ENCODE measurements at regions not wholly inside any gene's neighbourhood (a gene's known extent, or its start where the extent isn't known, plus 50 kb on each side); places are given as distances from the start of the nearest gene placed in this dataset.
"Not testable (repeated sequence)": the region's sequence is repeated elsewhere in the genome, so short reads cannot be mapped to it uniquely, and the experiment has no call there.

DNA sequence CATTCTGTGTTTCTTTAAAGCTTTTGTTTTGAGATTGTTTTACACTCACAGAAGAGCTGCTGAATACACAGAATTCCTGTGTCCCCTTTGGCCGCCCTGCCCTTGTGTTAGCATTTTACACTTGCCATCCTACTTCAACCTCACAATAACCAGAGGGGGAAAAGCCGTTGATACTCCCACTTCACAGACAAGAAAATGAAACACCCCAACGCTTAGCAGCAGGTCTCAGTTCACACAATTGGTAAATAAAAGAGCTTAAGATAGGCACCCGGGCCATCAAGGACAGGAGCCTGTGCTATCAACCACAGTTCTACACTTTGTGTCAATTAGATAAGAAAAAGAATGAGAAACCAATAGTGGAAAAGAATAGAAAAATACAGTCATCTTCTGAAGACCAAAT, 178.0 kb downstream of the SYK start:
- DNase-seq (ENCODE audit: low read depth, low spot score): no peak

- DNase-seq (ENCODE audit: low read depth, low spot score): no peak
Observed at GRCh38 chr9:90981726-90982125, 180.1 kb downstream of the SYK start.

DNA sequence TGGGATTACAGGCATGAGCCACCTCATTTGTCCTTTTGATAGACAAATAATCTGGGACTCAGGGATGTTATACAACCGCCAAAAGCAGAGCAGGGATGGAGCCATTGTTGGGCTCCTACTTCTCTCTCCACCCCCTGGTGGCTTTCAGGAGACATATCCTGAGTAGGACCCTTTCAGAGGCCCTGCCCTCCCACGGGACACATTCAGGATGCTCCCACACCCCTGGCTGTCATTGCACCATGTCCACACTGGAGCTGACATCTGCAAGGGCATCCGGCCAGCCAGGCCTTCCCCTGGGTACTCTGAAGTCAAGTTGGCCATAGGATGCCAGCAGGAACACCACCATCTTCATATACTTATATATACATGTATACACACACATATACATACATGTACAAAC, 181.8 kb downstream of the SYK start:
- no peak for DNase-seq (ENCODE audit: low read depth, low spot score)

- DNase-seq (ENCODE audit: low read depth, low spot score): no peak
Observed at GRCh38 chr9:90985631-90986030, 184.0 kb downstream of the SYK start.

- no peak for DNase-seq (ENCODE audit: low read depth, low spot score)
Observed at GRCh38 chr9:90986161-90986560, 184.5 kb downstream of the SYK start.

DNA sequence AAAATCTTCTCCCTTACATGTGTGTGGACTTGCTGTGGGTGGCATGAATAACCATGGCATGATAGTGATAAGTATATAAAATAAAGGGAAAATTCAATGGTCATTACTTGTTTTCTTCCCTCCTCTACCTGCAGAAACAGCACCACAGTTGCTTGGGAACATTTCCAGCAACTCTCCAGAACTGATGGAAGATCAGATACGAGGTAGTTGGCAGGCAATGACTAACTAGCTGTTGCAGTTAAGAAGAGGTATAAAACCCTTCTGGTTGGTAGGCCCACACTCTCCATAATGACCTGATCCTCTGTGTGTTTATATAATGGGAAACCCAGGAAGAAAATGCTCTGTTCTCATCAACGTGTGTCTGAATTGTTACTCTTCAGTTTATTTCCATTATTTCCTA, 185.9 kb downstream of the SYK start:
- DNase-seq (ENCODE audit: low read depth, low spot score): no peak

- DNase-seq (ENCODE audit: low read depth, low spot score): no peak
Observed at GRCh38 chr9:90988318-90988717, 186.7 kb downstream of the SYK start.

GRCh38 chr9:90991953-90992352, 190.3 kb downstream of the SYK start:
- no peak for DNase-seq (ENCODE audit: low read depth, low spot score)

- no peak for DNase-seq (ENCODE audit: low read depth, low spot score)
Observed at GRCh38 chr9:90995516-90995915, 193.9 kb downstream of the SYK start.

- DNase-seq (ENCODE audit: low read depth, low spot score): no peak
Observed at GRCh38 chr9:90996154-90997065, 194.8 kb downstream of the SYK start.

DNA sequence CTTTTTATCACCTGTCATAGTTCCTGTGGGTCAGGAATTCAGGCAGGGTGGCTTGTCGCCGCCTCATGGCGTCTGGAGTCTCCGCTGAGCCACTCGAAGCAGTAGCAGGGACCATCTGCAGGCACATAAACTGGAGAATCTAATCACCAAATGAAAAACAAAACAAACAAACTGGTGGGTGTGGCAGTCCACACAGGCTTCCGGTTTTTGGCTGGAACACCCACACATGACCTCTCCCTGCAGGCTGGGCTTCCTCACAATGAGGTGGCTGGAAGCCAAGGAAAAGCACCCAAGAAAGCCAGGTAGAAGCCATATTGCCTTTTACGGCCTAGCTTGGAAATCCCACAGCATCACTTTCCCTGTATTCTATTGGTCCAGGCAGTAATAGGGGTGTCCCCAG, 197.0 kb downstream of the SYK start:
- DNase-seq (ENCODE audit: low read depth, low spot score): no peak

DNA sequence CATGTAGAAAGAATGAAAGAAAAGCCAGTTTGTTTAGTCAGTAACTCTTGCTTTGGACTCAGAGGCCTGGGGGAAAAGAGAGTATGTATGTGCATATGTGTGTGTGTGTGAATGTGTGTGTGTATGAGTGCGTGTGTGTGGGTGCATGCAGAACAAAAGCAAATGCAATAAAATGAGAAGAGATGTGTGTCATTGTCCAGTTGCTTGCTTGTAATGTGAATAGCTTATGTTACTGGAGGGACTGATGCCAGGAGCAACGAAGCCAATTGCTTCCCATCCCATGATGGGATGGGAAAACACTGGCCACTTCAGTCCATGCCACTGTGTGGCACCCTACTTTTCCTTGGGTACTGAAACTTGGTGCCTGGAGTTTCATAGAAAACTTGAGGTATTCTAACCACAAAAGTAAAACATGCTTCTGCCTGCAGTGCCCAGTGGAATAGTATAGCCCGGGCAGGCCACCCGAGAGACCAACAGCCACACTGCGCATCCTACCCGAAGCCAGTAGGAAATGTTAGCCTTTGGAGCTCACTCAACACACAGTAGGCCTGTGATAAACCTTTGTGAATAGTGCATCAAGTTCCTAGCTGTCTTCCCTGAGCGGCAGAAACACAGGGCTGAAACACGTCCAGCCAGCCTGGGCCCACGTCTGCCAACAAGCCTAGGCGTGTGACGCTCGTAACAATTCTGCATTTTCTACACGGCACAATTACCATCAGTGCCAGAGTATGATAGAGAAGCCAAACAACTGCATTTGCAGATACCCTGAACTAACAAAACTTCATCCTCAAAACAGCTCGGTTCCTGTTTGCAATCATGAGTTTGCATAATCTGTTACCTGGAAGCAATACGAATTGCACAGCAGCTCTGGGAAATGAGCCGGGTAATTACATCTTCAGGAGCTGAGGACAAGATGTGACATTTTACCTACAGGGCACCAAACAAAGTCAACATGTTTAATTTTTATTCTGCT, 198.1 kb downstream of the SYK start:
- no peak for DNase-seq (ENCODE audit: low read depth, low spot score)

GRCh38 chr9:91001146-91001611, 199.6 kb downstream of the SYK start:
- DNase-seq (ENCODE audit: low read depth, low spot score): no peak

DNA sequence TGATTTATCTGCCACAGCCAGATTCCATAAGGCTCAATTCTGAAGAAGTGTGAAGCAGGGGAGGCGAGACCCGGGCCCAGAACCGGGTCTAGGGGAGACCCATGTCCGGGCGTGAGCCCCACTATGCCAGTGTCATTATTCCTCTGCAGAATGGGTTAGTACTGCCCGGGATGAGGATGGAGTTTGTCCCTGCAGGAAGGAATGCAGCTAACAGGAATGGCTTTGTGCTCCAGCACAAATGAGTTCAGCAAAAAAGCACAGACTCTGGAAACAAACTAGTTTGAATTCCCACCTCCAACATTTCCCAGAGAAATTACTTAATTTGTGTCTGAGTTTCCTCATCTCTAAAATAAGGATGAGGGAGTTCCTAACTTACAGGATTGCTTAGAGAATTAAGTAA, 202.9 kb downstream of the SYK start:
- DNase-seq (ENCODE audit: low read depth, low spot score): no peak

DNA sequence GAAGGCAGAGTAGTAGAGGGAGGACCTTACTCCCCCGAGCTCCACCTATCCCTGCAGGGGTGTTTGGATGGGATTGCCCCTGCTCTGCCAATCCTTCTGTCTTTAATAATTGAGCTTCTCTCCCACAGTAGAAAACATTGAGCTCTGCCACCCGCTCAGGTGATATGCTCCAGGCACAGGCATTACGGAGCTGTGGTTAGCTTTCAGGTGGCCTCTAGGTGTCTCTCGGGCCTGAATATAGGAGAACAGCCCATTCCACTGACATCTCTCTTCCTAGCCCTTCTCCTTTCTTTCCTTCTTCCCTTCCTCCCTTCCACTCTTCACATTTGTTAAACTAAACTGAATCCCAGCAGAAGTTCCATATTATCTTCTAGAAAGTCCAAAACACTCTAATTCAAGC, 203.4 kb downstream of the SYK start:
- no peak for DNase-seq (ENCODE audit: low read depth, low spot score)

GRCh38 chr9:91006046-91006445, 204.4 kb downstream of the SYK start:
- no peak for DNase-seq (ENCODE audit: low read depth, low spot score)

GRCh38 chr9:91008568-91008967, 206.9 kb downstream of the SYK start:
- DNase-seq (ENCODE audit: low read depth, low spot score): no peak

GRCh38 chr9:91011891-91012290, 210.3 kb downstream of the SYK start:
- DNase-seq (ENCODE audit: low read depth, low spot score): no peak

- no peak for DNase-seq (ENCODE audit: low read depth, low spot score)
Observed at GRCh38 chr9:91012933-91013841, 211.6 kb downstream of the SYK start.

DNA sequence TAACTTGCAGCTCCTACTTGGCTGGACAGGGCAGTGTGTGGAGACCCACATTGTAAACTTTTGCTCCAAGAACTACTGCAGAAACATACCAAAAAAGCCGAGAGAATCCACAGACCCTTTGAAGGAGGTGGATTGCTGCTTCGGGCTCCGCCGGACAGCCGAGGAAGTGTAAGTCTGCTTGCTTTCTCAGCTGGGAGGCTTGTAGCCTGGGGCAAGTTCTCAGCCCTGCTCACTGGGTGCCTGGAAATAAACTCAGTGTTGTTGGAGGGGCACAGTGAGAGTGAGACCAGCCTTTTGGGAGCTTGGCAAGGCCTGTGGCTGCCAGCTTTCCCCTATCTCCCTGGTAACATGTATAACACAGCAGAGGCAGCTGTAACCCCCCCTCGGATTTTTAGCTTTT, 215.6 kb downstream of the SYK start:
- no peak for DNase-seq (ENCODE audit: low read depth, low spot score)

DNA sequence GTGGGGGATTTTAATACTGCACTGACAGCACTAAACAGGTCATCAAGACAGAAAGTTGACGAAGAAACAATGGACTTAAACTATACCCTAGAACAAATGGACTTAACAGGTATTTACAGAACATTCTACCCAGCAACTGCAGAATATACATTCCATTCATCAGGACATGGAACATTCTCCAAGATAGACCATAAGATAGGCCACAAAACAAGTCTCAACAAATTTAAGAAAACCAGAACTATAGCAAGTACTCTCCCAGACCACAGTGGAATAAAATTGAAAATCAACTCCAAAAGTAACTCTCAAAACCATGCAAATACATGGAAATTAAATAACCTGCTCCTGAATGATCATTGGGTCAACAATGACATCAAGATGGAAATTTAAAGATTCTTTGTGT, 218.3 kb downstream of the SYK start:
- not testable (repeated sequence) for DNase-seq (ENCODE audit: low read depth, low spot score)

Measured in pulmonary artery endothelial cell (primary cell).